GM12891 (cell line): ENCODE measurements at regions not wholly inside any gene's neighbourhood (a gene's known extent, or its start where the extent isn't known, plus 50 kb on each side); places are given as distances from the start of the nearest gene placed in this dataset.

Source experiments
- PAX5 ChIP-seq: IDR thresholded peaks from 2 replicates; pipeline ENCODE4 v1.6.1; 2011; ENCODE audit warnings: low read length, moderate library complexity, mild to moderate bottlenecking; ENCODE audit not compliant: insufficient read depth, severe bottlenecking
- POLR2A ChIP-seq: IDR thresholded peaks from 2 replicates; pipeline ENCODE4 v1.6.1; 2011; ENCODE audit warnings: low read depth, low read length, control low read depth
- POLR2AphosphoS5 ChIP-seq: IDR thresholded peaks from 2 replicates; pipeline ENCODE4 v1.6.1; 2011; ENCODE audit warnings: low read depth, low read length, control low read depth
- POU2F2 ChIP-seq: IDR thresholded peaks from 2 replicates; pipeline ENCODE4 v1.6.1; 2011; ENCODE audit warnings: low read depth, mild to moderate bottlenecking, control low read depth, low read length, moderate library complexity
- TAF1 ChIP-seq: IDR thresholded peaks from 2 replicates; pipeline ENCODE4 v1.6.1; 2011; ENCODE audit warnings: low read depth, low read length, control low read depth

DNA sequence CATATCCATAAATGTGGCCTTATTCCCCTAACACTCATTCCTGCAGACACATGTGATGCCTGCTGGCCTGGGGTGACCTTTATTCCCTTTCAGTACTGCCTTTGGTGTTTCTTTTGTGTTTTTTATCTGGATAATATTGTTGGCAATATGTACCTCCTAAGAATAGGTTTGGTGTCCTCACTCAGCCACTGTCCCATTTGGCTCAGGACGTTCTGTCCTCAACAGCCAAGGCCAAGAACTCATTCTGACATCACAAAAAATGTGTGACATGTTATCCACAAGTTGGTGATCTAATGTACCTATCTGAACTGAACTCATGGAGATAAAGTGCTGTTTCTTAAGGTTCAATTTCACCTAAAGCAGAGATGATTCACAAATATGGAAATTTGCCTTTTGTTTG, 142.9 kb upstream of the GRAMD2B start:
- no peak for TF ChIP-seq POLR2A
- TF ChIP-seq PAX5 = no peak
- TF ChIP-seq TAF1 = no peak
- no peak for TF ChIP-seq POLR2AphosphoS5
- no peak for TF ChIP-seq POU2F2
